Muscle layer of colon (tissue), 2 donors: ENCODE measurements at regions not wholly inside any gene's neighbourhood (a gene's known extent, or its start where the extent isn't known, plus 50 kb on each side); places are given as distances from the start of the nearest gene placed in this dataset.

Experiments
- H3K27ac ChIP-seq: one replicate; pipeline ENCODE4 v1.7.0; 2013; ENCODE audit warnings: low read depth, mild to moderate bottlenecking, low read length, moderate library complexity
- H3K27me3 ChIP-seq, 2 donors: one replicate each; pipeline ENCODE4 v1.7.0; 2013; ENCODE audit warnings: low read length in 2 of 2, mild to moderate bottlenecking in 2 of 2; ENCODE audit not compliant: insufficient read depth in 2 of 2, control insufficient read depth in 1 of 2
- H3K36me3 ChIP-seq: one replicate; pipeline ENCODE4 v1.7.0; 2013; ENCODE audit warnings: mild to moderate bottlenecking, low read length; ENCODE audit not compliant: insufficient read depth
- H3K4me1 ChIP-seq: one replicate; pipeline ENCODE4 v1.7.0; 2013; ENCODE audit warnings: mild to moderate bottlenecking, low read length; ENCODE audit not compliant: insufficient read depth
- H3K4me3 ChIP-seq, 2 donors: one replicate each; pipeline ENCODE4 v1.7.0; 2013; ENCODE audit warnings: low read length in 2 of 2, low read depth in 1 of 2, mild to moderate bottlenecking in 1 of 2, moderate library complexity in 1 of 2
- H3K9ac ChIP-seq: one replicate; pipeline ENCODE4 v1.7.0; 2013; ENCODE audit warnings: low read length
- H3K9me3 ChIP-seq: one replicate; pipeline ENCODE4 v1.7.0; 2013; ENCODE audit warnings: mild to moderate bottlenecking, low read length
- donor health status: abdominal sarcoma.
- donor health status: Adenocarcinoma of cecum.

DNA sequence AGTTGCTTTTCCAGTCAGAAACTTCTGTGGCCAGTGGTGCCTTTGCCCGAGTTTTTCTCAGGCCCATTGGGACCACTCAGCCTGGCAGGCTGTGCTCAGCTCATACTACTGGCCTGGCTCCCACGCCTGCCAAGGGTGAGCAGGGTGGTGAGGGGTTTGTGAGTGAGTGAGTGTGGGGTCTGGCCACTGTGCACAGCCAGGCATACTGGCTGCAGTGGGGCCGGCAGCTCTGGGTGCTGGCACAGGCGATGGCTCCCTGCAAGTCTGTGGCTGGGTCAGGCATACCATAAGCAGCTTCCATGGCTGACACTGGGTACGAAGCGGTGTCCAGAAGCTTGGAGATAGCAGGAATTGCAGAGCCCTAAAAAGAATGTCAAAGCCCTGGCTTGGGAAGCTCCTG is 161.0 kb downstream of the SLITRK6 start:
- no peak overlapping the region for H3K4me3 ChIP-seq
- H3K27ac ChIP-seq = no peak overlapping the region
- no peaks in the 10 kb centered on the region for H3K27me3 ChIP-seq
- no peaks in the 10 kb centered on the region for H3K4me1 ChIP-seq
- no peaks in the 10 kb centered on the region for H3K36me3 ChIP-seq
- H3K9me3 ChIP-seq = no peaks in the 10 kb centered on the region
- H3K9ac ChIP-seq = no peak overlapping the region

DNA sequence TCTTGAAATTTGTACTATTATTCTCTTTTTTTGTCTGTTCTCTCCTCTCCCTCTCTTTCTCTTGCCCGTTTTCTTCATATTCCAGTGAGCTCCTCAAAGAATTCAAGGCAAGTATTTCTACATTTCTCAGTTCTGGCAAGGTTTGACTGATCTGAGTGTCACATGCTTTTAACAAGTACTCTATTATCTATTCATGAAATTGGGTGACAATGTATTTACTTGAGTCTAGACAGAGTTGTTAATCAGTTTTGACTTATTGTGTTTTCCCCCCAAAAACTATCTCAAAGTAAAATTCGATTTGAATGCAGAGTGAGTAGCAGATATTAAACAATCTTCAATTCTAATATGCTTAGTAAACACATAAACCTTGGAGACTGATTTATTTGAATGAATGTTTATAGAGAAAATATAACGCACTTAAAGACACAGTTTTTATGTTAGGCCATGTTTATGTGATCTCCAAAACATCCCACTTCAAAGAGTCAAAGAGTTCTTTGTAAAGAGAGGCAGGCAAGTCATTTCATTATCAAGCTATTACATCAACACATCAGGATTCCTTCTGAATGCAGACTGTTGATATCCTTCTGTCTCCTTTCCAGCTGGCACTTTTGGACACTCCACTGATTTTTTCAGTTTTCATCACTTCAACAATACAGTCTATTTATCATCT is 166.6 kb downstream of the SLITRK6 start:
- H3K27ac ChIP-seq = no peak overlapping the region
- H3K9ac ChIP-seq = no peak overlapping the region
- H3K36me3 ChIP-seq = no peaks in the 10 kb centered on the region
- no peaks in the 10 kb centered on the region for H3K9me3 ChIP-seq
- H3K27me3 ChIP-seq = no peaks in the 10 kb centered on the region
- H3K4me3 ChIP-seq = no peak overlapping the region
- H3K4me1 ChIP-seq = no peaks in the 10 kb centered on the region

- H3K9me3 ChIP-seq = no peaks in the 10 kb centered on the region
- no peak overlapping the region for H3K4me3 ChIP-seq
- no peak overlapping the region for H3K9ac ChIP-seq
- H3K4me1 ChIP-seq = no peaks in the 10 kb centered on the region
- H3K27ac ChIP-seq = no peak overlapping the region
- no peaks in the 10 kb centered on the region for H3K27me3 ChIP-seq
- H3K36me3 ChIP-seq = no peaks in the 10 kb centered on the region
These were observed 167.4 kb downstream of the SLITRK6 start for GRCh38 chr13:85631801-85632200.

GRCh38 chr13:85626603-85627002 is 172.6 kb downstream of the SLITRK6 start:
- Histone ChIP-seq H3K4me3 (no peak overlapping the region), H3K9ac (no peak overlapping the region), H3K4me1 (no peaks in the 10 kb centered on the region)

DNA sequence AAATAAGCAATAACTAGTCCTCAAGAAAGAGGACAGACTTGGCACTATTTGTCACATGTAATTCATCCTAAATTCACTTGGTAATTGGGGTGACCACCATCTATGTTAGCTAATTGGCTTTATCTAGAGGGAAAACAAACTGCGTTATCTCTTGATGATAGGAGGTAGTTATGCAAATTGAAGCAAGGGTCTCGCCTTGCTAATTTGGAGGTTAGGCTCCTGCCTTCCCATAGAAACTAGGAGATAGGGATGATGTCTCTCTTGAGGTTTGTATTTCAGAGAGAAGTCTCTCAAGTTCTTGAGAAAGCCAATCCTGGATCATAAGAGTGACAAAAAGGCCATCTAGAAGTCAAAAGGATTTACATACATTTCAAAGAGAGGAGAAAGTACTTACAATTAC is 179.9 kb downstream of the SLITRK6 start:
- Histone ChIP-seq H3K36me3 (no peaks in the 10 kb centered on the region), H3K4me3 (no peak overlapping the region), H3K9me3 (no peaks in the 10 kb centered on the region), H3K4me1 (no peaks in the 10 kb centered on the region), H3K9ac (no peak overlapping the region), H3K27ac (no peak overlapping the region), H3K27me3 (no peaks in the 10 kb centered on the region)

More at GRCh38 chr13:85626603-85627002, 172.6 kb downstream of the SLITRK6 start:
- Histone ChIP-seq H3K27me3 (no peaks in the 10 kb centered on the region), H3K9me3 (no peaks in the 10 kb centered on the region), H3K36me3 (no peaks in the 10 kb centered on the region), H3K27ac (no peak overlapping the region)

- H3K9ac ChIP-seq = no peak overlapping the region
- no peaks in the 10 kb centered on the region for H3K36me3 ChIP-seq
- H3K27ac ChIP-seq = no peak overlapping the region
- H3K27me3 ChIP-seq = no peaks in the 10 kb centered on the region
- H3K4me3 ChIP-seq = no peak overlapping the region
- no peaks in the 10 kb centered on the region for H3K9me3 ChIP-seq
- no peaks in the 10 kb centered on the region for H3K4me1 ChIP-seq
These were observed 180.7 kb downstream of the SLITRK6 start for GRCh38 chr13:85618521-85618920.

- Histone ChIP-seq H3K9me3 (no peaks in the 10 kb centered on the region), H3K4me1 (no peaks in the 10 kb centered on the region), H3K36me3 (no peaks in the 10 kb centered on the region), H3K27ac (no peak overlapping the region), H3K4me3 (no peak overlapping the region), H3K27me3 (no peaks in the 10 kb centered on the region), H3K9ac (no peak overlapping the region)
These were observed 182.9 kb downstream of the SLITRK6 start for GRCh38 chr13:85616275-85616674.

DNA sequence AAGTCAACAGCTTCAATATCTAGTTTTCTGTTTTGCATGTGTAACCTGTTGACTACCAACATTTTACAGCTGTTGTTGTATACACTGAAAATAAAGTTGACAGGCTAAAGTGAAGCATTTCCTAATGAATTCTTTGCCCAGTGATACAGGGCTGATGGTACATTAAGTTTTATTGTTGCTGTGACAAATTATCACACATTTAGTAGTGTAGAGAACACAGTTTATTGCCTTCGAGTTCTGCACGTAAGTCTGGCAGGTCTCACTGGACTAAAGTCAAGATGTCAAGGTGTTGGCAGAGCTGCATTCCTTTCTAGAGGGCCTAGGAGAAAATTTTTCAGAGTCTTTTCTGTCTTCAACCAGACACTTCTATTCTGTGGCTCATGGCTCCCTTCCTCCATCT is 184.2 kb downstream of the SLITRK6 start:
- Histone ChIP-seq H3K4me1 (no peaks in the 10 kb centered on the region), H3K27ac (no peak overlapping the region), H3K9me3 (no peaks in the 10 kb centered on the region), H3K27me3 (no peaks in the 10 kb centered on the region), H3K36me3 (no peaks in the 10 kb centered on the region), H3K9ac (no peak overlapping the region), H3K4me3 (no peak overlapping the region)

- Histone ChIP-seq H3K27me3 (no peaks in the 10 kb centered on the region), H3K27ac (no peak overlapping the region), H3K4me1 (no peaks in the 10 kb centered on the region), H3K9me3 (no peaks in the 10 kb centered on the region), H3K4me3 (no peak overlapping the region), H3K36me3 (no peaks in the 10 kb centered on the region), H3K9ac (no peak overlapping the region)
These were observed 189.2 kb downstream of the SLITRK6 start for GRCh38 chr13:85610024-85610423.

DNA sequence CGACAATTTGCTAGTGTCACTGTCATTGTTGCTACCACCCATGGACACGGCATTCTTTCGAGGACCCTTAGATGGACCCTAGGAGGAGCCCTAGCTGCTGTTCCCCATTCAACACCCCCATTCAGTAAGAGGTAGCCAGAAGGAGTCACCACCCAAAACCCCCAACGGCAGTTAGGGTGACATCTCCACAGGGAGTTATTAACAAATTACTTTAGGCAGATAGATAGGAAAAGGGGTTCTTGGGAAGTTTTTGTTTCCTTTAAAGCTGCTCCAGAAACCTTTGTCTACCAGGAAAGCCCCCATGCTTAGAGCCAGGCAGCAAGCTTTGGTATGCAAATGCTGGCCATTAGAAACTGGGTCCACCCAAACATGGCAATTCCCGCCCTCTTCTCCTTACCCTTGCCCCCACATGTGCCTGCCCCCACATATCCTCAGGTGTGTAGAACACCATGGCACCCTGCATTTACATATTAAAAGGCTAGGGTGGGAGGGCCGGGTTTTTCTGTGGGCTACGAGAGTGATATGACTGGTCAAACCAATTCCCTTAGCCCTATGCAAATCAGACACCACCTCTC is 190.9 kb downstream of the SLITRK6 start:
- H3K36me3 ChIP-seq = no peaks in the 10 kb centered on the region
- no peak overlapping the region for H3K4me3 ChIP-seq
- no peak overlapping the region for H3K9ac ChIP-seq
- H3K9me3 ChIP-seq = no peaks in the 10 kb centered on the region
- H3K27me3 ChIP-seq = no peaks in the 10 kb centered on the region
- no peaks in the 10 kb centered on the region for H3K4me1 ChIP-seq
- H3K27ac ChIP-seq = no peak overlapping the region

DNA sequence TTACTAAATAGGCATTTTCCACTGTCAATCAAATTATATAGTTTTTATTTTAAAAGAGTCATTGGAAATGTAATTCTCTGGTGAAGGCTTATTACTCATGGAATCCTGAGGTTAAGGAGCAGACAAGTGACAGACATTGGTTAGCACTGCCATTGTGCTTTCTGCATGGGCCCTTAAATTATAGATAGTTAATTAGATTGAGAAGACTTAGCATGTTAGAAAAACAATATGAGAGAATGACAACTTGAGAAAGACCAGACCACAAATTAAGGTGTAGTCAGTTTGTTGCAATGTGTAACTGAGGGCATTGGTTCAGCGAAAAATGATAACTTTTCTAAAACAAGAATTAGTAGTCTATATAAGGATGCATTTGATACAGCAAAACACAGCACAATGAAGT is 195.5 kb downstream of the SLITRK6 start:
- no peaks in the 10 kb centered on the region for H3K9me3 ChIP-seq
- H3K27me3 ChIP-seq = no peaks in the 10 kb centered on the region
- no peaks in the 10 kb centered on the region for H3K36me3 ChIP-seq

DNA sequence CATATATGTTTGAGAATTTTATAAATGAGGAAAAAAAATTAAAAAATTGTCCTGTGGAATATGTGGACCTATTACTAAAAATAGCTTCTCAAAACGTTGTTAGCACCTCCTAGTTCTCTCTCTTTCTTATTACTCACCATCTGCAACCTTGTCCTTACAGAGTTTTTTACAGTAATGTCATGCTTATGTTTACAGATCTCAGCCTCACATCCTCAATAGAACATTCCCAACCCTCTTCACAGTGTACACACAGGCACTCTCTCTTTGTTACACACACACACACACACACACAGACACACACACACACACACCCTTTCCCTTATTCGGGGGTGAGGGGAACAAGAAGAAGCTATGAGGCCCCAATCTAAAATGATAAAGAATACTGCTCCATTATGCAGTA is 197.7 kb downstream of the SLITRK6 start:
- no peak overlapping the region for H3K4me3 ChIP-seq
- no peak overlapping the region for H3K9ac ChIP-seq
- no peaks in the 10 kb centered on the region for H3K9me3 ChIP-seq
- H3K36me3 ChIP-seq = no peaks in the 10 kb centered on the region
- H3K4me1 ChIP-seq = no peaks in the 10 kb centered on the region
- no peak overlapping the region for H3K27ac ChIP-seq
- H3K27me3 ChIP-seq = no peaks in the 10 kb centered on the region

More for the DNA sequence above, 195.5 kb downstream of the SLITRK6 start:
- Histone ChIP-seq H3K4me3 (no peak overlapping the region), H3K27ac (no peak overlapping the region), H3K9ac (no peak overlapping the region), H3K4me1 (no peaks in the 10 kb centered on the region)
